Neutrophil (primary cell): ENCODE measurements at regions not wholly inside any gene's neighbourhood (a gene's known extent, or its start where the extent isn't known, plus 50 kb on each side); places are given as distances from the start of the nearest gene placed in this dataset.

ENCODE experiments used
- H3K27ac ChIP-seq: fragments of 200-600 bp; sonication (generic); 2 replicates; pipeline ENCODE4 v1.5.1; 2016; ENCODE audit warnings: mild to moderate bottlenecking, moderate library complexity
- H3K27me3 ChIP-seq: fragments of 200-600 bp; sonication (generic); 2 replicates; pipeline ENCODE4 v1.6.0; 2016; ENCODE audit warnings: mild to moderate bottlenecking
- H3K36me3 ChIP-seq: fragments of 200-600 bp; sonication (generic); 2 replicates; pipeline ENCODE4 v1.5.1; 2017
- H3K4me1 ChIP-seq, 2 experiments: fragments of 200-600 bp in 1 of 2; sonication (generic) in 1 of 2; 1 replicate in 1 of 2; 2 replicates in 1 of 2; pipeline versions ENCODE4 v1.5.1 to v1.6.1; 2013 to 2016; ENCODE audit warnings: low read depth in 1 of 2, low read length in 1 of 2, mild to moderate bottlenecking in 1 of 2, moderate library complexity in 1 of 2; ENCODE audit not compliant: control insufficient read depth in 1 of 2, insufficient read depth in 1 of 2
- H3K4me3 ChIP-seq, 2 experiments: fragments of 200-600 bp in 1 of 2; sonication (generic) in 1 of 2; 1 replicate in 1 of 2; 2 replicates in 1 of 2; pipeline ENCODE4 v1.5.1; 2013 to 2016; ENCODE audit warnings: low read depth in 1 of 2, low read length in 1 of 2, mild to moderate bottlenecking in 1 of 2, moderate library complexity in 1 of 2
- H3K9me3 ChIP-seq: fragments of 200-600 bp; sonication (generic); 2 replicates; pipeline ENCODE4 v1.5.1; 2016
- CTCF ChIP-seq: fragments of 200-600 bp; sonication (generic); IDR thresholded peaks from 2 replicates; pipeline ENCODE4 v1.5.1; 2016; ENCODE audit warnings: antibody characterized with exemption

DNA sequence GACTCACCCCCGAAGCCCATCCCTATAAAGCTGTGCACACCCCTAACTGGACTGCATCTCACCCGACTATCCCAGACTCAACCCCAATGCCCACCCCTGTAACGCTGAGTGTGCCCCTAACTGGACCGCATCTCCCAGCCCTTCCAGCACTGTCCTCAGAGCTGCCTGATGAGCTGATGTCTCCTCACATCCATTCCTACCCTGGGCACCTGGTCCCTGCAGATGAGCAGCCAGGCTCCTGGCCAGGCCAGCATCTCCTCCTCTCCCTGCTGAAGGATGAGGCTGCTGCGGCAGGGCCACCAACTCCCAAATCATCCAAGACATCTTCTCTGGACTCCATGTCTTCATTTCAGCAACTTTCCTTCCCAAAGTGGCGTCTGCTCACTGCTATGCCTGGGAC, 332.1 kb downstream of the CTTN start:
- H3K36me3 ChIP-seq = no peaks in the 10 kb centered on the region

GRCh38 chr11:70731271-70732022, 333.1 kb downstream of the CTTN start:
- TF ChIP-seq CTCF = no peak
- no peaks in the 10 kb centered on the region for H3K36me3 ChIP-seq
- no peaks in the 10 kb centered on the region for H3K9me3 ChIP-seq
- no peak overlapping the region for H3K4me3 ChIP-seq
- H3K4me1 ChIP-seq = no peaks in the 10 kb centered on the region
- no peak overlapping the region for H3K27ac ChIP-seq
- no peaks in the 10 kb centered on the region for H3K27me3 ChIP-seq

More for the DNA sequence above, 332.1 kb downstream of the CTTN start:
- Histone ChIP-seq H3K9me3 (no peaks in the 10 kb centered on the region), H3K4me1 (no peaks in the 10 kb centered on the region), H3K27me3 (no peaks in the 10 kb centered on the region), H3K4me3 (no peak overlapping the region), H3K27ac (no peak overlapping the region)
- TF ChIP-seq CTCF = no peak

GRCh38 chr11:70732023-70732880, 333.9 kb downstream of the CTTN start:
- Histone ChIP-seq H3K36me3 (no peaks in the 10 kb centered on the region), H3K4me1 (no peaks in the 10 kb centered on the region), H3K27me3 (no peaks in the 10 kb centered on the region), H3K4me3 (no peak overlapping the region), H3K9me3 (no peaks in the 10 kb centered on the region), H3K27ac (no peak overlapping the region)
- no peak for TF ChIP-seq CTCF

DNA sequence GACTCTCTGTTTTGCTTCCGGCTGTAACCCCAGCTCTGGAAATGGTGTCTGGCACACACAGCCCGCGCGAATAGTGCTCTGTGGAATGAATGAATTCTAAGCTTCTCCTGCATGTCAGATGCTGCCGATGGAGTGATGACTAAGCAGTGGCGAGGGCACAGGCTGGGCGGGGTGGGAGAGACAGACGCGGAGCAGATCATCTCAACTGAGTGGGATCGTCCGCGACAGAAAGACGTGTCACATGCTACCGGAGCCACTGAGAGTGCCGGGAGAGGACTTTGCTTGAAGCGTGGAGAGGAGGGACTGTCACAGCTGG, 334.5 kb downstream of the CTTN start:
- Histone ChIP-seq H3K36me3 (no peaks in the 10 kb centered on the region), H3K9me3 (no peaks in the 10 kb centered on the region), H3K4me1 (no peaks in the 10 kb centered on the region), H3K27ac (no peak overlapping the region), H3K27me3 (no peaks in the 10 kb centered on the region), H3K4me3 (no peak overlapping the region)
- no peak for TF ChIP-seq CTCF

DNA sequence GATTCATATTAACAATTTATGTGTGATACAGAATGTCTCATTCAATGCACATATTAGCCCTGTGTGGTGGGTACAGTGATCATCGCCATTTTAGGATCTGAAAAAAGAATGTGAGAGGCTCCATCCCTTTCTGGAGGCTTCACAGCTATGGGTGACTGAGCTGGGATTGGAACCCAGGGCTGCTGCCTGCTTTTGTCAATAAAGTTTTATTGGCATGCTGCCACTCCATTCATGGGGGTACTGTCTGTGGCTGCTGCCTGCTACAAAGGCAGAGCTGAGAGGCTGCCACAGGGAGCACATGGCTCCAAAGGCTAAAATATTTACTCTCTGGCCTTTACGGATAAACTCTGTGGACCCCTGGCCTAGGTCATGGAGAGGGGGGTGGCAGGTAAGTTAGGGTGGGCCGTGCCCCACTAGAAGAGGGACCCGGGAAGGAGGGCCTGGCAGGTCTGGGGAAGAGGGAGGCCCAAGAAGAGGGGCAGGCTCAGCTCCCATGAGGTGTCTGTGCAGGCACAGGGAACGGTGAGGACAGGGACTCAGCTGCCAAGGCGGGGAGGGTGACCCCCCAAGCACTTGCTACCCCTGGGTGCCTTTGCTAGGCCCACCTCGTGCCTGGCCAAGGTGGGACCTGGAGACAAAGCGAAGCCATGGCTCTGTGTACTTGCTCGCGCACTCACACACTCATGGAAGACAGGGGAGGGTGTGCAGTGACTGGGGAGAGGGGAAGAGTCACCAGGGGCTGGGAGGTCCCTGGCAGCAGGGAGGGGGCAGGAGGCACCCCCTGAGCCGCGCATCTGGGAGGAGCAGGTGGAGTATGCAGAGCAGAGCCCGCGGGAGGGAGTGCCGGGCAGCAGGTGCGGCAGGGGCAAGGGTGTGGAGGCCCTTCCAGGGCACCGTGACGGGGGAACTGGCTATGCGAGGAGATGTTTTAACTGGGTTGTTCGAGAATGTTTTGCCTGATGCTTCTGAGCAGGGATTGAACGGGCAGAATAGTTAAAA, 335.3 kb downstream of the CTTN start:
- Histone ChIP-seq H3K27ac (no peak overlapping the region), H3K4me1 (no peaks in the 10 kb centered on the region), H3K27me3 (no peaks in the 10 kb centered on the region), H3K36me3 (no peaks in the 10 kb centered on the region), H3K9me3 (no peaks in the 10 kb centered on the region), H3K4me3 (no peak overlapping the region)
- TF ChIP-seq CTCF = no peak
